Fibroblast of skin of scalp (primary cell): ENCODE measurements at regions not wholly inside any gene's neighbourhood (a gene's known extent, or its start where the extent isn't known, plus 50 kb on each side); places are given as distances from the start of the nearest gene placed in this dataset.
"Not testable (repeated sequence)": the region's sequence is repeated elsewhere in the genome, so short reads cannot be mapped to it uniquely, and the experiment has no call there.

Experiments
- DNase-seq: peaks from one replicate; pipeline ENCODE4 v3.0.0-alpha.2; 2013

DNA sequence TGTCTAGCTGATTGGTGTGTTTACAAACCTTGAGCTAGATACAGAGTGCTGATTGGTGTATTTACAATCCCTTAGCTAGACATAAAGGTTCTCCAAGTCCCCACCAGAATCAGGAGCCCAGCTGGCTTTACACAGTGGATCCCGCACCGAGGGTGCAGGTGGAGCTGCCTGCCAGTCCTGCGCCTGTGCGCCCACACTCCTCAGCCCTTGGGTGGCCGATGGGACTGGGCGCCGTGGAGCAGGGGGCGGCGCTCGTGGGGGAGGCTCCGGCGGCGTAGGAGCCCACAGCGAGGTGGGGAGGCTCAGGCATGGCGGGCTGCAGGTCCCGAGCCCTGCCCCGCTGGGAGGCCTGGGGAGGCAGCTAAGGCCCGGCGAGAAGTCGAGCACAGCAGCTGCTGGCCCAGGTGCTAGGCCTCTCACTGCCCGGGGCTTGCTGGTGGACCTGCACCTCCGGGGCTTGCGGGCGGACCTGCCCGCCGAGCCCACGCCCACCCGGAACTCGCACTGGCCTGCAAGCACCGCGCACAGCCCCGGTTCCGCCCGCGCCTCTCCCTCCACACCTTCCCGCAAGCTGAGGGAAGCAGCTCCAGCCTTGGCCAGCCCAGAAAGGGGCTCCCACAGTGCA lies 51.0 kb upstream of the CDYL start:
- not testable (repeated sequence) for DNase-seq

DNA sequence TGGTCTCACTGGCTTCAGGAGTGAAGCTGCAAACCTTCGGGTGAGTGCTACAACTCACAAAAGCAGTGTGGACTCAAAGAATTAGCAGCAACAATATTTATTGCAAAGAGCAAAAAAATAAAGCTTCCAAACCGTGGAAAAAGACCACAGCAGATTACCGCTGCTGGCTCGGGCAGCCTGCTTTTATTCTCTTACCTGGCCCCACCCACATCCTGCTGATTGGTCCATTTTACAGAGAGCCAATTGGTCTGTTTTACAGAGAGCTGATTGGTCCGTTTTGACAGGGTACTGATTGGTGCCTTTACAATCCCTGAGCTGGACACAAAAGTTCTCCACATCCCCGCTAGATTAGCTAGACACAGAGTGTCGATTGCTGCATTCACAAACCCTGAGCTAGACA lies 51.5 kb upstream of the CDYL start:
- not testable (repeated sequence) for DNase-seq

DNA sequence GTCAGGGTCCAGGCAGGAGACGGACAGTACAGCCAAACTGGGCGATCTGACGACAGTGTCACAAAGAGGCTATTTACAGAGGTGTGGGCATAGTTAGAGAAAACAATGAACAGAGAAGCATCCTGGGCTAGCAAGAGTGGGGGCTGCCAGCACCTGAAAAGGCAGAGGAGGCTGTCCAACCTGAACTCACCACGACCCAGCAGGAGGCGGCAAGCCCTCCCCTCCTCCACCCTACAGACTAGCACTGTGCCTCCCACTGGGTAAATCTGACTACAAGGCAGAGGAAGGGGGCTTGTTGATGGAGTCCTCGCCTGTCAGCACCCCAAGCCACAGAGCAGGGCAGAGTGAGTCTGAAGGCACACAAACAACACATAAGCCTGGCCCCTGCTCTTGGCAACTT lies 52.8 kb upstream of the CDYL start:
- DNase-seq: no peak

DNA sequence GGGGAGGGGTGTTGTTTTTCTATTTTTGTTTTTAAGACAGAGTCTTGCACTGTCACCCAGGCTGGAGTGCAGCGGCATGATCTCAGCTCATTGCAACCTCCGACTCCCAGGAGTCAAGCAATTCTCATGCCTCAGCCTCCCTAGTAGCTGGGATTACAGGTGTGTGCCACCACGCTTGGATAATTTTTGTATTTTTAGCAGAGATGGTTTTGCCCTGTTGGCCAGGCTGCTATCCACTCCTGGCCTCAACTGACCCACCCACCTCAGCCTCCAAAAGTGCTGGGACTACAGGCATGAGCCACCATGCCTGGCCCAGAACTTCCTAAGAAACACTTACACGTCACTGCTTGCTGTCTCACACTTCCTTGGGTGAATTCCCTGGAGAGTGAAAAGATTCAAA lies 54.8 kb upstream of the CDYL start:
- not testable (repeated sequence) for DNase-seq

DNA sequence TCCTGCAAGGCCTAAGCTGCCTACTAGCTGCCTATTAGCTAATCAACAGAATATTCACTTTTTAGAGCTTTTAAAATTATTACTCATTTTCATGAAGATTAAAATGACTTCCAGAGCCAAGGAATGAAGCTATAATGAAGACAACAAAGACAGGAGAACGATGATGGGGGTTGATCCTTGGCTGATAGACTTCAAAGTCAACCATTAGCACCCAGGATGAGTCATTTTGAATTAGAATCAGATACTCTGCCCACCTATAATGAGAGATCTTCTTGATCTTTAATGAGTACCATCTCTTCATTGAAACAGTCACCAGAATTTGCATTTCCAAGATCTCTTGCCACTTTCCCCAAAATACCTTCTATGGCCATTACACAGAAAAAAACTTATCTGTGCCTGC lies 56.7 kb upstream of the CDYL start:
- DNase-seq: no peak

DNA sequence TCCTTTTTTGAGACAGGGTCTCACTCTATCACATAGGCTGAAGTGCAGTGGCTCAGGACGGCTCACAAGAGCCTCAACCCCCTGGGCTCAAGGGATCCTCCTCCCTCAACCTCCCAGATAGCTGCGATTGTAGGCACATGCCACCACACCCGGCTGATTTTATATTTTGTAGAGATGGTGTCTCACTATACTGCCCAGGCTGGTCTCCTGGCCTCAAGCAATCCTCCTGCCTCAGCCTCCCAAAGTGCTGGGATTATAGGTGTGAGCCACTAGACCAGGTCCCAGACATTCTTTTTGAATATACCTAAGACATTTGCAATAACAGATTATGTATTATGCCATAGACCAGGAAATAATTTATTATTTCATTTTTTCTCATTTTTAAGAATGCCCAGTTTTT lies 58.3 kb upstream of the CDYL start:
- DNase-seq: no peak

DNA sequence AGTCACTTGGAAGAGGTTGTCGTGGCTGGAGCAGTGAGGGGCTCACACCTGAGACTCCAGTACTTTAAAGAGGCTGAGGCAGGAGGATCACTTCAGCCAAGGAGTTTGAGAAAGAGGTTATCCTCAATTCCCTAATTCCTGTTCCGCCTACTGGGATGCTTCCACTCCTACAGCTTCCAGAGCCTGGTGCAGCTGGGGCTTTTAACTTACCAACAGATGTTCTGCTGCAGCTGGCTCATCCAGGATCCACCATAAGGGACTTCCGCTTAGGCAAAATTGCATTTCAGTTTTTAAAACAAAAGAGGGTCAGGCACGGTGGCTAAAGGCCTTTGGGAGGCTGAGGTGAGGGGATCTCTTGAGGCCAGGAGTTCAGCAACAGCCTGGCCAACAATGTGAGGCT lies 59.1 kb upstream of the CDYL start:
- no peak for DNase-seq

DNA sequence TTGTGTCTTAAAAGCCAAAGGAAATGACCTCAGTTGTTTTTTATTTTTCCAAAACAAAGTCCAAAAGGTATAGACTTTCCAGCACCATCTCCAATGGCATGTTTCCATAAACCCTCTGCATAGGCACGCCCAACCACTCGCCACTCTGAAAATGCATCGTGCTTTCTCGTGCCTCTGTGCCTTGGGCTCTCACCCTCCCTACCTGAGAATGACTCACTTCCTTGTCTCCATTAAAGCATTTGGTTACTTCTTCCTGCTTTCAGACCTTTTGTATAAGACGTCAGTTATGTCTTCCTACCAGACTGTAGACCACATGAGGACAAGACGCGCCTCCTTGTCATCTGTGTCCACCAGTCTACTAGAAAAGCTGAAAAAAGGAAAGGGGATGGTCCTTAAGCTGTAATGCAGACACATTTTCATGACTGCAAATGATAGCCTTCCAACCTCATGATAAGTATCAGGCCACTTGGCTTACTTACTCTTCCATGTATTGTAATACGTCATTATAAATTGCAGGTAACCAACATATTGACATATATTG lies 61.2 kb upstream of the CDYL start:
- DNase-seq: no peak

DNA sequence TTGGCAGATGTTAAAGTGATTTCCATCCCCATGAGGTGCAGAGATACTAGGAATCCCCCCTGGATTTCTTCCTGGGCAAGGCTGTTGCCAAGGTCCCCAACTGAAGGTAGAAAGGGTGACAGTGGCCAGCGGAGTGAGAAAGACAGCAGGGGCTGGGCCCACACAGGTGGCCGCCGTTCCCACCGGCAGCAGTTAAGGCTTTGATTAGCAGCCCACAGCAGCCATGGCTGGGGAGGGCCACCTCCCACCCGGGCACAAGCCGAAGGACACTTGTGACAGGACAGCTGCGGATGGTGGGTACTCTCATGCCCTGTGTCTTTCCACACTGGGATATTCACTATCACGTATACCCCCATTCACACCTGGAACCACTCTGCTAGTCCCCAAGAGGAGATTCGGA lies 63.9 kb upstream of the CDYL start:
- no peak for DNase-seq

DNA sequence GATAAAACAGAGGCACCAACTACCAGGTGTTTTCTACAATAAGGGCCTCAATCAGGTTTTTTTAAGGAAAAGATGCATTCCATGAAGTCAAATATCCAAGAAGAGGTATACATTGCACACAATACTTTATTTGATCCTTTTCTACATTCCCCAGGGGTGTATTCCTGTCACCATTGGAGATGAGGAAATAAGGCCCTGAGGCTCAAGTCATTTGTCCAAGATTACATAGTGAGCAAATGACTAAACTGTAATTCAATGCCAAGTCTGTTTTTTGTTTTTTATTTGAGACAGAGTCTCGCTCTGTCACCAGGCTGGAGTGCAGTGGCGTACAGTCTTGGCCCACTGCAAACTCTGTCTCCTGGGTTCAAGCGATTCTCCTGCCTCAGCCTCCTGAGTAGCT lies 69.2 kb upstream of the CDYL start:
- DNase-seq: no peak

DNA sequence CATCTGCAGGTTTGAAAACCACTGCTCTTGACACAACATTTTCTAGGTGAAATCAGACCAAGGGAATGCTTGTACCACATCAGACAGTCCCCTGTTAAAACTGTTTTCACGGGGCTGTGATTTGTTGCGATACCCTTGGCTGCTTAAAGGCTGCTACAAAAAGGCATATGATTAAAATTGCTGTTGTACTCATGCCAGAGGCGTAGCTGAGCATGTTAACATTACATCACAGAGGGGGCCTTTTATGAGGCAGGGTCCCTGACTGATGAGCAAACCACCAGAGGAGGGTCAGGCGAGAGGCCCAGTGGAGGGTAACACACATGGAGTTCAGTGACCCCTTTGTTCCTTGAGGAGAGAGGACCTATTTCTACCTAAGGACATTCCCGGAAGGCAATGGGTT lies 70.4 kb upstream of the CDYL start:
- no peak for DNase-seq

DNA sequence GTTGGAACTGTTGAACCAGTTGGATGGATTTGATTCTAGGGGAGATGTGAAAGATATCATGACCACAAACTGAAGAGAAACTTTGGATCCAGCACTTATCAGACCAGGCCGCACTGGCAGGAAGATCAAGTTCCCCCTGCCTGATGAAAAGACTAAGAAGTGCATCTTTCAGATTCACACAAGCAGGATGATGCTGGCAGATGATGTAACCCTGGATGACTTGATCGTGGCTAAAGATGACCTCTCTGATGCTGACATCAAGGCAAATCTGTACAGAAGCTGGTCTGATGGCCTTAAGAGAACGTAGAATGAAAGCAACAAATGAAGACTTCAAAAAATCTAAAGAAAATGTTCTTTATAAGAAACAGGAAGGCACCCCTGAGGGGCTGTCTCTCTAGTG lies 72.8 kb upstream of the CDYL start:
- DNase-seq: peak; percentile 9

DNA sequence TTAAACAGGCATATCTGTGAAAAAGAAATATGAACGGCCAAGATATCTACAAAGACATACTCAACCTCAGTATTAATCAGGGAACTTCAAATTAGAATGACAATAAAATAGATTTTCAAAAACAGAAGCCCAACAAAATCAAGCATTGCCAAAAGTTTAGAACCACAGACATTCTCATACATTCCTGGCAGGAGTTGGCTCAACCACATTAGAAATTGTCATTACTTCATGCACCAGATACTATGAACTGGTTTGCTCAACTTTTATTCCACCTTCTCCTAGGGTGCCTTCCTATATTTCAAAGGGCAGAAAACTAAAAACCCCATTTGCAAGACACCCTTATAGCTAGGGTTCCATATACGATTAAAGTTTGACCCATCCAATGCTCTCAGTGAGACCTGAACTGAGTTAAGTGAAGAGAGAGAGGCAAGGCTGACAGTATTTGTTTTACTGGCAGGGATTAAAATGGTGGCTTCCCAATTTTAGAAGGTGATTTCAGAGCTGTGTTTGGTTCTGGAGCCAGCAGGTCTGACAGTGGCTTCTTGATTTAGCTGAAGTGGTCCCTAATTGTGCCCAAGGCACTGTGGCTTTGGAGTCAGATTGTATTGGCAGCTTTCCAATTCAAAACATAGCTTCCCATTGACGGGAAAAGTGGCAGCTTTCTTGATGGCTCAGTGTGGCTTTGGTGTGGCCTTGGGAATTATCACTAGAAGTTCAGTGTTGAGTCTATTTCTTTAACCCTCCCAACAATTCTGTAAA lies 77.1 kb upstream of the CDYL start:
- peak; percentile 17 for DNase-seq

DNA sequence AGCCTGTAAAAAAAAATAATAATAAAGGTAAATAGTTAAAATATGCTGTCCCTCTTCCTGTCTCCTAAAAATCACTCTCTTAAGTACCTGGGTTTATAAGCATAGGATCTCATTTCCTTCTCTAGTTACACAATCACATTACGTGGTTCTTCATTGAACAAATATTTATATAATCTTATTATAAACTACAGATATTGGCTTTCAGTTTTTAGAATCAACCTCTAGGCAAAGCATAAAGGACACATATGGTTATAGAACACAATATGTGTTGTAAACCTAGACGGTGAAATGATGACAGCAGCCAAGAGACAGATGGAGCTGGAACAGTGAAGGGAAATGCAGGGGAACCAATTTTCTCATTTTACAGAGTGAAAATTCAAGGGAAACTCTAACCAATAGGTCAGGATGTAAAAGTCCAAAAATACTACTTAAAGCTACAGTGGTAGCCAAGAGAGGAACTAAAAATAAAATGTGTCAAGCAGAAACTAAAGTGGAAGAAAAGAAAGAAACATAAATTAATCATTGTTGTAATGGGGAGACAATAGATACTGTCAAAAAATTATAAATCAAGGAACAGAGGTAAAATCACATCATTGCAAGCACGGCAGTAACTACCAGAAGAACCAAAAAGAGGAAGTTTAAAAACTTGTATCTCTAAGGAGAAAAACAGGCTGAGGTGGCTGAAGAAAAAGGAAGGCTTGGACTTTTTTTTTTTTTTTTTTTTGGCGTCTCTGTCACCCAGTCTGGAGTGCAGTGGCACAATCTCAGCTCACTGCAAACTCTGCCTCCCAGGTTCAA lies 82.8 kb upstream of the CDYL start:
- DNase-seq: no peak

DNA sequence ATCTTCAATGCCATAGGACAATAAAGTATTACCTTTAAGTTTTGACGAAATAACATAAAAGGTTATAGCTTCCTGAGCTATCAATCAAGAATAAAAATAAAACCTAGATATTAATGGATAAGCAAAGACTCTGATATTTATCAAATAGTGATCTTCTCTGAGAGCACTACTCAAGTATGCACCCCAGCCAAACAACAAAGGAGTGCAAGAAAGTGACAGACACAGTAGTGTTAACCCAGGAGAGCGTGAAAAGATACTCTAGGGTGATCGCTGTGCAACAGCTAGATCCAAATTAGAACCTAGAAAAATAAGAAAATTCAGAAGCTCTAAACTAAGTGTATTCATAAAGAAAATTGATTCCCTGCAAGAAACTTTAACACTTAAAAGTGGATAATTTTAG lies 83.5 kb upstream of the CDYL start:
- DNase-seq: no peak

DNA sequence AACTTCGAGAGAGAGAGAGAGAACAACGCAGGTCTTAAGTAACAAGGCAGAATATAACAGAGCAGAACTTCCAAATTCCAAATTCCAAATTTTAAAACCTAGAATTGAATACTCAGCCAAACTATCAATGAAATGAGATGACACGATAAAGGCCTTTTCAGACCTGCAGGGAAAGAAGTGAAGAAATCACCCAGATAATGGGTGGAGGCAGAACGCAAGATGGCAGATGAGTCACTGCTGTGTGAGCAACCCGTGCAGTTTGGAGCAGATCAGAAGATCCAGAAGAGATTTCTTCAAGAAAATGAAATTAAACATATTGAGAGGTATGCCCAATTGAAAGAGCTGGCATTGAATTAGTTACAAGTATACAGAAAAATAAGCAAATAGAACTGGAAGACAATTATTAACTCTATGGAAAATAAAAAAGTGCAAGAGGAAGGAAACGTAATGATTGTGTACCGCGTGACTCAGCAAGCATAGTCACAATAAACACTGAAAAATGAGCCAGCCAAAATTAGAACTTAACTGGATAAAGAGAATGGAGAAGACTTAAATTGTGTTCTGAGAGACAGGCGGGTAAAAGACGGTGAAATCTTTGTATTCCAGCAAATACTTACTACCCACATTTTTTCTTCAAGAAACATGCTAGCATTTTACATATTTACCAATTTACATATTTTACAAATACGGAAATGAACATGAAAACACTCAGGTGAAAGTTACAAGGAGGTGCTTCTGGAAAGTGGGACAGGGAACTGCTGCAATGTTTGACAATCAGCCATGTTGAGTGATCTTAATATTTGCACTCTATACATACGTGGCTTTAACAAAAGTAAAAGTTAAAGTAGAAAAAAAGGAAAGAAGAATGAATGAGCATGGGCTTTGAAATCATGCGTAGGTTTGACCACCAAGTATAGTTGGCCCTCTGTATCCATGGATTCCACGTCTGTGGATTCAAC lies 87.9 kb upstream of the CDYL start:
- DNase-seq: peak; percentile 51

DNA sequence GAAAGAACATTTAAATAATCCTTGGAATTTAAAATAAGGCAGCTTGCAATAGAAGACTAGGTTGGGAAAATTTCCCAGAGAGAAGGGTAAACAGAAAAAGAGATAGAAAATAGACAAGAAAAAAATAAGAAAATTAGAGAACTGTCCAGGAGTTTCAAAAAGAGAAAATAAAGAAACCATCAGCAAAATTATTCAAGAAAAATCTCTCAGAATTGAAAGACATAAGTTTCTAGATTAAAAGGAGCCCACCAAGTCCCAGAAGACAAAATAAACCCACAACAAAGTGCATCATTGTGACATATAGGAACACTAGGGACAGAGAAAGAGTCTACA lies 88.6 kb upstream of the CDYL start:
- no peak for DNase-seq

DNA sequence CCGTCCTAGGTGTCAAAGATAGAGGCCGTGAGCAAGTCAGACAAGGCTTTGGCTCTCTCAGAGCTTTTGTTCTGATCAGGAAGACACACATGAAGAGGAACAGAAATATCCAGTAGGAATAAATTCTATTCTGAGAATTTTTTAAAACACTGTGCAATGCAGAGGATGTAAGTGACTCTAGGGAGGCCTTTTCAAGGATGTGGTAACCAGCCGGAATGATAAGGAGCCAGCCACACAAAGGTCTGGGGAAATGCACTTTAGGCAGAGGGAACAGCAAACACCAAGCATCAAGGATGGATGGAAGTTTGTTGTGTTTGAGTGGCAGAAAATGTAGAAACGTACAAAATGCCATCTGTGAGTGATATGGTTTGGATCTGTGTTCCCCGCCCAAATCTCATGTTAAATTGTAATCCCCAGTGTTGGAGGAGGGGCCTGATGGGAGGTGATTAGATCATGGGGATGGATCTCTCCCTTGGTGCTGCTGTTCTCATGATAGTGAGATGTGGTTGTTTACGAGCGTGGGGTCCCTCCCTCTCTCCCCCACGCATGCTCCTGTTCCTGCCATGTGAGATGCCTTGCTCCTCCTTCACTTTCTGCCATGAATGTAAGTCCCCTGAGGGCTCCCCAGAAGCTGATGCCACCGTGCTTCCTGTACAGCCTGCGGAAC lies 93.6 kb upstream of the CDYL start:
- DNase-seq: no peak

DNA sequence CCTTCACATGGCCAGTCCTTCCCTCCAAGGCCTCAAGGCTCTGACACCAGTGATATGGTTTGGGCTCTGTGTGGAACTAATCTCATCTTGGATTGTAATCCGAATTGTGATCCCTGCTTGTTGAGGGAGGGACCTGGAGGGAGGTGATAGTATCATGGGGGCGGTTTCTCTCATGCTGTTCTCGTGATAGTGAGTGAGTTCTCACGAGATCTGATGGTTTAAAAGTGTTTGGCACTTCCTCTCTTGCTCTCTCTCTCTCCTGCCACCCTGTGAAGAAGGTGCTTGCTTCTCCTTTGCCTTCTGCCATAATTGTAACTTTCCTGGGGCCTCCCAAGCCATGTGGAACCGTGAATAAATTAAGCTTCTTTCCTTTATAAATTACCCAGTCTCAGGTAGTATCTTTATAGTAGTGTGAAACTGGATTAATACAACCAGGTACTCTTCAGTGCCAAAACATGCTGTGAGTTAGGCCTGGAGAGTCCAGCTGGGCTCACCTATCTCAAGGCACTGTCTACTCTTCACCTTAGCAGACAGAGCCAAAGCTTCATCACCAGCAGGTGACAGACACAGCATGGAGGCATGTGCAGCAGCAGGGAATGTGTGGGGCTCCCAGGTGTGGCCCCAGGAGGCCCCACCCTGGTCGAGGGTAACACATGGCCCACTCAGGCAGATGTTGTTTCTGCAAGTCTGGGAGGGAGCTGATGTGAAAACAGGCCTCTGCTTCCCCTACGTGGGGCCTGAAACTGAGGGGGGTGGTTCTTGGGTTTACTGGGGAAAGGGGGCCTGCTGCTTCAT lies 97.5 kb upstream of the CDYL start:
- no peak for DNase-seq

DNA sequence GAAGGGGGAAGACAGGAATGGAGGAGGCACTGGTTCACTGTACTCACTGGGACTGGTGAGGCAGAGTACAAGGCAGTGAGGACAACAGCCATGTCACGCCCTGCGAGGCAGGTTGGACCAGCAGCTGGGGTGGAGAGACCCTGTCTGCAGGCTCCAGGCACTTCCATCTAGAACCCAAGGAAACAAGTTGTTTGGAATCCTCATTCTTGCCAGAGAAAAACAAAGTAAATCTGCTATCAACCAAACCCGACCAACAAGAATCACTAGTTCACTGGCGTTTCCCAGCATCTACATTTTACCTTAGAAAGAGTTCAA lies 98.5 kb upstream of the CDYL start:
- DNase-seq: no peak
